Ramos (cell line): ENCODE measurements at regions not wholly inside any gene's neighbourhood (a gene's known extent, or its start where the extent isn't known, plus 50 kb on each side); places are given as distances from the start of the nearest gene placed in this dataset.

Experiments
- in situ Hi-C: fragments of 300-500 bp; cut with MboI; formaldehyde crosslinking; loops from one replicate; pipeline ENCODE4 v1.14.3; 2022; ENCODE audit warnings: low sequenced_read_pairs; ENCODE audit not compliant: unreplicated experiment

- in situ Hi-C loops = no loop called here
Measured at GRCh38 chr1:5580926-5581325, 411.3 kb downstream of the NPHP4 start.

- in situ Hi-C loops = no loop called here
Measured at GRCh38 chr1:5579966-5580365, 412.3 kb downstream of the NPHP4 start.

- in situ Hi-C loops = no loop called here
Measured at GRCh38 chr1:5578690-5579089, 413.5 kb downstream of the NPHP4 start.

GRCh38 chr1:5577255-5578040, 414.8 kb downstream of the NPHP4 start:
- in situ Hi-C loops = no loop called here

GRCh38 chr1:5576673-5577065, 415.6 kb downstream of the NPHP4 start:
- in situ Hi-C loops = no loop called here

GRCh38 chr1:5576011-5576672, 416.1 kb downstream of the NPHP4 start:
- in situ Hi-C loops = no loop called here

GRCh38 chr1:5575396-5575940, 416.8 kb downstream of the NPHP4 start:
- in situ Hi-C loops = no loop called here

GRCh38 chr1:5574641-5575040, 417.6 kb downstream of the NPHP4 start:
- in situ Hi-C loops = no loop called here

GRCh38 chr1:5572794-5573193, 419.4 kb downstream of the NPHP4 start:
- in situ Hi-C loops = no loop called here

- in situ Hi-C loops = no loop called here
Measured at GRCh38 chr1:5571861-5572401, 420.3 kb downstream of the NPHP4 start.

- in situ Hi-C loops = no loop called here
Measured at GRCh38 chr1:5571438-5571837, 420.8 kb downstream of the NPHP4 start.

GRCh38 chr1:5570931-5571330, 421.3 kb downstream of the NPHP4 start:
- in situ Hi-C loops = no loop called here

GRCh38 chr1:5568321-5568720, 423.9 kb downstream of the NPHP4 start:
- in situ Hi-C loops = no loop called here

- in situ Hi-C loops = no loop called here
Measured at GRCh38 chr1:5567839-5568238, 424.4 kb downstream of the NPHP4 start.

GRCh38 chr1:5566924-5567323, 425.3 kb downstream of the NPHP4 start:
- in situ Hi-C loops = no loop called here

- in situ Hi-C loops = no loop called here
Measured at GRCh38 chr1:5565281-5566125, 426.7 kb downstream of the NPHP4 start.

- in situ Hi-C loops = no loop called here
Measured at GRCh38 chr1:5564578-5565257, 427.5 kb downstream of the NPHP4 start.

- in situ Hi-C loops = no loop called here
Measured at GRCh38 chr1:5563861-5564577, 428.2 kb downstream of the NPHP4 start.

- in situ Hi-C loops = no loop called here
Measured at GRCh38 chr1:5562769-5563168, 429.5 kb downstream of the NPHP4 start.
